ENCODE measurements at regions not wholly inside any gene's neighbourhood (a gene's known extent, or its start where the extent isn't known, plus 50 kb on each side); places are given as distances from the start of the nearest gene placed in this dataset.

DNA sequence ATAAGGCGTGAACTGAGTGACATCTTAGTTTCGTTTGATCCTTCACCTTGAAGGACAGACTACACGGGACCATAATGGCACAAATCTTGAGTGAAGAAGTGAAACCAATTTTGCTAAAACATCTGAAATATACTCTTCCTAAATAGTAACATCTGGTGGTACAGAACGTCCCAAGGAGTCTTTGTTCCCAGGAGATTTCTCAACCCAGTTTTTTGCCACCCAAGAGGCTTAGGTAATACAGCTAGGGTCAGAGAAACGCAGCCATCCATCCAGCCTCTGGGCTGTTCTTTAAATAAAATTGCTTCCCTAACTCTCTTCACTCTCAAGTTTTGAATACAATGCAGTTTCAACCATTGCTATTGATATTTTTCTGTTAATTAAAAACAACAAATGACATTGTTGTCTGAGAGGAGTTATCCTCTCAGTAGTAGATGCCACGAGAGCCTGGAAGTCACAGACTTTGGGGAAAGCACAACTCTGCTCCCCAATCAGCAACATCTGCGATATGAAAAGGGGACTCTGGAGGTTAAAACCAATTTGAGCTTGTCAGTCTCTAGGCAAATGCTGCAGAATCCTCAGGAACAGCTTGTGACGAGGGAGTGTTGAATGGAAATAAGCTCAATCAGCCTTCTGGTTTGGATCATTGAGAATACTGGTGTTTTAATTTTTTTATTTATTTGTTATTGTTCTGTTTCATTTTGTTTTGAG is 394.3 kb upstream of the ADGRL2 start:
- TF ChIP-seq, protein P1, sequence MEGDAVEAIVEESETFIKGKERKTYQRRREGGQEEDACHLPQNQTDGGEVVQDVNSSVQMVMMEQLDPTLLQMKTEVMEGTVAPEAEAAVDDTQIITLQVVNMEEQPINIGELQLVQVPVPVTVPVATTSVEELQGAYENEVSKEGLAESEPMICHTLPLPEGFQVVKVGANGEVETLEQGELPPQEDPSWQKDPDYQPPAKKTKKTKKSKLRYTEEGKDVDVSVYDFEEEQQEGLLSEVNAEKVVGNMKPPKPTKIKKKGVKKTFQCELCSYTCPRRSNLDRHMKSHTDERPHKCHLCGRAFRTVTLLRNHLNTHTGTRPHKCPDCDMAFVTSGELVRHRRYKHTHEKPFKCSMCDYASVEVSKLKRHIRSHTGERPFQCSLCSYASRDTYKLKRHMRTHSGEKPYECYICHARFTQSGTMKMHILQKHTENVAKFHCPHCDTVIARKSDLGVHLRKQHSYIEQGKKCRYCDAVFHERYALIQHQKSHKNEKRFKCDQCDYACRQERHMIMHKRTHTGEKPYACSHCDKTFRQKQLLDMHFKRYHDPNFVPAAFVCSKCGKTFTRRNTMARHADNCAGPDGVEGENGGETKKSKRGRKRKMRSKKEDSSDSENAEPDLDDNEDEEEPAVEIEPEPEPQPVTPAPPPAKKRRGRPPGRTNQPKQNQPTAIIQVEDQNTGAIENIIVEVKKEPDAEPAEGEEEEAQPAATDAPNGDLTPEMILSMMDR (IDR thresholded peaks at IDR 0.05; ENCODE audit: low read length), result no peak
- no peak for TF ChIP-seq EZH2 (optimal IDR thresholded peaks at IDR 0.05; ENCODE audit: low read depth, low read length)

All from MM.1S (cell line).